GM12873 (cell line): ENCODE measurements at regions not wholly inside any gene's neighbourhood (a gene's known extent, or its start where the extent isn't known, plus 50 kb on each side); places are given as distances from the start of the nearest gene placed in this dataset.

ENCODE experiments used
- CTCF ChIP-seq: IDR thresholded peaks from 2 replicates; pipeline ENCODE4 v1.5.1; 2012; ENCODE audit warnings: low read depth, mild to moderate bottlenecking, moderate library complexity, low read length, control low read depth; ENCODE audit not compliant: insufficient read depth; ENCODE audit errors: missing control alignments

GRCh38 chr13:105678072-105678471 is 857.4 kb downstream of the EFNB2 start:
- TF ChIP-seq CTCF: no peak

- TF ChIP-seq CTCF: no peak
Observed at GRCh38 chr13:105672881-105673280, 862.6 kb downstream of the EFNB2 start.

GRCh38 chr13:105670179-105670990 is 865.1 kb downstream of the EFNB2 start:
- TF ChIP-seq CTCF: no peak

GRCh38 chr13:105665284-105665683 is 870.2 kb downstream of the EFNB2 start:
- TF ChIP-seq CTCF: no peak

- TF ChIP-seq CTCF: no peak
Observed at GRCh38 chr13:105663182-105663581, 872.3 kb downstream of the EFNB2 start.

- TF ChIP-seq CTCF: no peak
Observed at GRCh38 chr13:105660561-105660960, 874.9 kb downstream of the EFNB2 start.

- TF ChIP-seq CTCF: no peak
Observed at GRCh38 chr13:105658431-105658830, 877.0 kb downstream of the EFNB2 start.
